AG04450 (cell line): ENCODE measurements at regions not wholly inside any gene's neighbourhood (a gene's known extent, or its start where the extent isn't known, plus 50 kb on each side); places are given as distances from the start of the nearest gene placed in this dataset.

Experiments used
- CTCF ChIA-PET: fragments of 300-600, 350-600 bp; formaldehyde crosslinking; extraction: SDS; loops from one replicate; lab custom pipeline; 2022; ENCODE audit warnings: antibody characterized with exemption, inconsistent platforms; lab: Charles Lee
- POLR2A ChIA-PET: fragments of 350-600 bp; formaldehyde crosslinking; extraction: SDS; loops from one replicate; lab custom pipeline; 2021; ENCODE audit warnings: antibody characterized with exemption, inconsistent platforms; lab: Yijun Ruan, JAX
- DNase-seq: peaks from one replicate; pipeline ENCODE4 v3.0.0-alpha.2; 2011; ENCODE audit warnings: low read depth, low spot score
- H3K27ac ChIP-seq: one replicate; pipeline ENCODE4 v1.5.1; 2012; ENCODE audit warnings: low read depth, low read length, control low read depth
- H3K27me3 ChIP-seq: one replicate; pipeline ENCODE4 v1.6.0; 2012; ENCODE audit warnings: low read length; ENCODE audit not compliant: control insufficient read depth, insufficient read depth
- H3K4me3 ChIP-seq: 2 replicates; pipeline ENCODE4 v1.5.1; 2011; ENCODE audit warnings: mild to moderate bottlenecking, low read depth, low read length, control low read depth
- H3K9me3 ChIP-seq: 2 replicates; pipeline ENCODE4 v1.5.1; 2012; ENCODE audit warnings: low read length; ENCODE audit not compliant: control insufficient read depth, insufficient read depth
- TF ChIP-seq, protein P1 (sequence below): IDR thresholded peaks from 2 replicates; pipeline ENCODE4 v1.5.1; 2011; ENCODE audit warnings: low read depth, low read length, control low read depth, inconsistent platforms

DNA sequence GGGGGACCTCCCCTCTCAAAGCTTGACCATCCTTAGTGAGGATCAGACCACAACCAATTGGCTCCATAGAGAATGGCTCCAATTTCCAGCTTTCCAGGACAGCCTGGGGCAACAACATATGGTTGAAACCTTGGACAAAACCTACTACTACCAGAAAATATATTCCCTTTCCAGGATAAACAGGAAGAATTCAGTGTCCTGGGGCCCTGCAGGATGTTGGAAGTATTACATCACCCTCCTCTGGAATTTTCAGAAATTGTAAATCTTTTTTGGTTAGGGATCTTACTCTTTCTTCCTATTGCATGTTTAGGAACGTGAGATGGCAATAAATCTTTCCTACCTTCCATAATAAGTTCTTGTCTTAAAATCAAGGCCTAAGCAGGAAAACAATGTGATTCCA is 158.9 kb upstream of the MEIS1 start:
- ChIA-PET POLR2A (no interaction called here), CTCF (no interaction called here)
- TF ChIP-seq, protein P1, sequence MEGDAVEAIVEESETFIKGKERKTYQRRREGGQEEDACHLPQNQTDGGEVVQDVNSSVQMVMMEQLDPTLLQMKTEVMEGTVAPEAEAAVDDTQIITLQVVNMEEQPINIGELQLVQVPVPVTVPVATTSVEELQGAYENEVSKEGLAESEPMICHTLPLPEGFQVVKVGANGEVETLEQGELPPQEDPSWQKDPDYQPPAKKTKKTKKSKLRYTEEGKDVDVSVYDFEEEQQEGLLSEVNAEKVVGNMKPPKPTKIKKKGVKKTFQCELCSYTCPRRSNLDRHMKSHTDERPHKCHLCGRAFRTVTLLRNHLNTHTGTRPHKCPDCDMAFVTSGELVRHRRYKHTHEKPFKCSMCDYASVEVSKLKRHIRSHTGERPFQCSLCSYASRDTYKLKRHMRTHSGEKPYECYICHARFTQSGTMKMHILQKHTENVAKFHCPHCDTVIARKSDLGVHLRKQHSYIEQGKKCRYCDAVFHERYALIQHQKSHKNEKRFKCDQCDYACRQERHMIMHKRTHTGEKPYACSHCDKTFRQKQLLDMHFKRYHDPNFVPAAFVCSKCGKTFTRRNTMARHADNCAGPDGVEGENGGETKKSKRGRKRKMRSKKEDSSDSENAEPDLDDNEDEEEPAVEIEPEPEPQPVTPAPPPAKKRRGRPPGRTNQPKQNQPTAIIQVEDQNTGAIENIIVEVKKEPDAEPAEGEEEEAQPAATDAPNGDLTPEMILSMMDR = no peak
- no peak for DNase-seq
- Histone ChIP-seq H3K9me3 (no peaks in the 10 kb centered on the region), H3K4me3 (no peak overlapping the region), H3K27me3 (no peaks in the 10 kb centered on the region), H3K27ac (no peak overlapping the region)

DNA sequence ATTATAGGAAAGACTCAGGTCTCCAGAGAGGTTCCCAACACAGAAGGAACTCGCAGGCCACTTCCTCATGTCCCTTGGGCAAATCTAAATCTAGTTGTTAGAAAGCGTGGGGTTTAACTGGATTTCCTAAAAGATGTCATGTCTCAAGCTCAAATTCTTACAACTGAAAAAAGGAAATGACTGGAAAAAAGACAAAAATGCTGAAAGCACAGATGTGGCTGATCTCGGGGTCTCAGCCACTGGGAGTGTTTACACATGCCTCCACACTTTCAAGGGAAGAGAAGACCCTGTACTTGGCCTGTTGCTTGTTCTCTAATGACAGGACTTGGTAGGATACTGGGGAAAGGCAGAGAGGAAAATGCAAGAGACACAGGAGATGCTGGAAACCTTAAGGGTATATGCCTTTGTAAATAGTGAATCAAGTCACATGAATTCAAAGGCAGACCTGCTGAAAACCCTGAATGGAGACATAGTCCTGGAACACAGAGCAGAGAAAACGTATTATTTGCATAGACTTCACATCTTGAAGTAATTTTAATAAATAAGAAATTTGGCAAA is 160.9 kb upstream of the MEIS1 start:
- H3K9me3 ChIP-seq = no peaks in the 10 kb centered on the region
- no peaks in the 10 kb centered on the region for H3K27me3 ChIP-seq
- TF ChIP-seq, protein P1 = no peak
- no peak for DNase-seq
- ChIA-PET POLR2A (no interaction called here), CTCF (no interaction called here)
- H3K27ac ChIP-seq = no peak overlapping the region
- no peak overlapping the region for H3K4me3 ChIP-seq

DNA sequence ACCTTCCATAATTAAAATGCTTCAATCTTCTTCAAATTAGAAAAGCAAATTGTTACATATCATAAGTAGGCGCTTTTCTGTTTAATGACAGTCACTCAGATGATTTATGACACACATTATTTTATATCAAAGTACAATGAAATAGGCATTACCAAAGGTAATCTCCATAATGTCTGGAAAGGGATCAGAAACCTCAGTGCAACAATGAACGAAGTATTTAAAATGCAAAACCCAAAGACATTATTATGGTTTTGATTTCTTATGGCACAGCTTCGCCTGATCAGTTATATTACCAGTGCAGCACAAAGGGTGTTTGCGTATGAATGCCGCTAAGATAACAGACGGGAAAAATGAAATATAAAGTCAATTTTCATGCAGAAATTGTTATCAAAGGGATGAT is 162.2 kb upstream of the MEIS1 start:
- ChIA-PET POLR2A (no interaction called here), CTCF (no interaction called here)
- no peak overlapping the region for H3K4me3 ChIP-seq
- TF ChIP-seq, protein P1 = no peak
- H3K27me3 ChIP-seq = no peaks in the 10 kb centered on the region
- no peak for DNase-seq
- no peak overlapping the region for H3K27ac ChIP-seq
- no peaks in the 10 kb centered on the region for H3K9me3 ChIP-seq

DNA sequence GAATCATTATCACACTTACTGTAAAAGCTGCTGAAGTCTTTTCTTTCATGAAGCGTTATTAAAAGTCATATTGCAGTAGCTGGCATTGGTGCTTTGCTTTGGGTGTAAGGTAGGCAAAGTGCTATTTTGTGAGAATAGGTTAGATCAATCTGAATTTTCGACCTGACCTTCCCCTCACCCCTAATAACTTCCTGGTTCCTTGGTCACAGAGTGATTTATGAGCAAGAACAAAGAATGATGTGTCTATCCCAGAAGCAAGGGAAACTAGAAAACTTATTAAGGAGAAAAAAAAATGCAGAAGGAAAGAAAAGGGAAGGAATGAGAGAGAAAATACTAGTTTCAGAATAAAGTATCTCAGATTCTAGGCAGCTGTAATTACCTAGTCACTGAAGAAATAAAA is 163.1 kb upstream of the MEIS1 start:
- TF ChIP-seq, protein P1 = no peak
- Histone ChIP-seq H3K27ac (no peak overlapping the region), H3K9me3 (no peaks in the 10 kb centered on the region), H3K27me3 (no peaks in the 10 kb centered on the region), H3K4me3 (no peak overlapping the region)
- DNase-seq = no peak
- CTCF ChIA-PET = no interaction called here
- POLR2A ChIA-PET = no interaction called here

DNA sequence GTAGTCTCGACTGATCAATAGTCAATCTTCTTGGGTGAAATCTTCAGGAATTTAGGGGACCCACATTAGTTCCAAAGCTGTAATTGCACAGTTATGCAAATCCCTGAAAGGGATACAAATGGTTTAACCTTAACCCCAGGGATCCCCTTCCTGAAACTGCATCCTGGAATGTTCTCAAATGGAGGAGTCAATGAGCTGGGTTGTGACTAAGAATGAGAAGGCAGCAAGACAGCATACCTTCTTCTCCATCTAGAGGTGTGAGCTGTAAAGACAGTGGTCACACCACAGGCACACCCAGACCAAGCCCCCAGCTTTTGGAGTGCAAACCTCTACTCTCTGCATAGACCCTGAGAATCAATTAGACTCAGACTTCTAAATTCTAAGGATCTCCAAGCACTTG is 164.7 kb upstream of the MEIS1 start:
- H3K9me3 ChIP-seq = no peaks in the 10 kb centered on the region
- TF ChIP-seq, protein P1 = no peak
- H3K4me3 ChIP-seq = no peak overlapping the region
- ChIA-PET CTCF (no interaction called here), POLR2A (no interaction called here)
- no peak for DNase-seq
- H3K27ac ChIP-seq = no peak overlapping the region
- H3K27me3 ChIP-seq = no peaks in the 10 kb centered on the region
